AG04450 (cell line): ENCODE measurements at regions not wholly inside any gene's neighbourhood (a gene's known extent, or its start where the extent isn't known, plus 50 kb on each side); places are given as distances from the start of the nearest gene placed in this dataset.

Experiments
- CTCF ChIA-PET: fragments of 300-600, 350-600 bp; formaldehyde crosslinking; extraction: SDS; loops from one replicate; lab custom pipeline; 2022; ENCODE audit warnings: antibody characterized with exemption, inconsistent platforms; lab: Charles Lee
- POLR2A ChIA-PET: fragments of 350-600 bp; formaldehyde crosslinking; extraction: SDS; loops from one replicate; lab custom pipeline; 2021; ENCODE audit warnings: antibody characterized with exemption, inconsistent platforms; lab: Yijun Ruan, JAX
- DNase-seq: peaks from one replicate; pipeline ENCODE4 v3.0.0-alpha.2; 2011; ENCODE audit warnings: low read depth, low spot score
- H3K27ac ChIP-seq: one replicate; pipeline ENCODE4 v1.5.1; 2012; ENCODE audit warnings: low read depth, low read length, control low read depth
- H3K27me3 ChIP-seq: one replicate; pipeline ENCODE4 v1.6.0; 2012; ENCODE audit warnings: low read length; ENCODE audit not compliant: control insufficient read depth, insufficient read depth
- H3K4me3 ChIP-seq: 2 replicates; pipeline ENCODE4 v1.5.1; 2011; ENCODE audit warnings: mild to moderate bottlenecking, low read depth, low read length, control low read depth
- H3K9me3 ChIP-seq: 2 replicates; pipeline ENCODE4 v1.5.1; 2012; ENCODE audit warnings: low read length; ENCODE audit not compliant: control insufficient read depth, insufficient read depth
- CTCF ChIP-seq: IDR thresholded peaks from 2 replicates; pipeline ENCODE4 v1.5.1; 2011; ENCODE audit warnings: low read depth, low read length, control low read depth, inconsistent platforms

- Histone ChIP-seq H3K9me3 (no peaks in the 10 kb centered on the region), H3K27me3 (no peaks in the 10 kb centered on the region), H3K27ac (no peak overlapping the region), H3K4me3 (no peak overlapping the region)
- peak; percentile 63 for DNase-seq
- CTCF ChIA-PET: interaction anchor here (1.2 kb wide), 1 partner anchor 694 kb away, joined by 3 read pairs; no protein-coding TSS in a partner anchor
- TF ChIP-seq CTCF: no peak
- POLR2A ChIA-PET: no interaction called here
These were observed 299.4 kb upstream of the LYPLAL1 start for GRCh38 chr1:218874313-218874712.

GRCh38 chr1:218874801-218875400, 298.8 kb upstream of the LYPLAL1 start:
- no peaks in the 10 kb centered on the region for H3K9me3 ChIP-seq
- ChIA-PET CTCF (interaction anchor here (1.2 kb wide), 1 partner anchor 693 kb away, joined by 3 read pairs; no protein-coding TSS in a partner anchor), POLR2A (no interaction called here)
- no peak overlapping the region for H3K4me3 ChIP-seq
- DNase-seq: no peak
- no peak overlapping the region for H3K27ac ChIP-seq
- no peaks in the 10 kb centered on the region for H3K27me3 ChIP-seq
- TF ChIP-seq CTCF: no peak

GRCh38 chr1:218878369-218878768, 295.3 kb upstream of the LYPLAL1 start:
- CTCF ChIA-PET: interaction anchor here (0.7 to 0.8 kb wide), 3 partner anchors 53 to 293 kb away, joined by 3 to 5 read pairs (median 3); no protein-coding TSS in a partner anchor
- no peak for TF ChIP-seq CTCF
- H3K27ac ChIP-seq: no peak overlapping the region
- DNase-seq: no peak
- H3K27me3 ChIP-seq: no peaks in the 10 kb centered on the region
- H3K9me3 ChIP-seq: no peaks in the 10 kb centered on the region; the same call in 1 of the 2 replicates
- no peak overlapping the region for H3K4me3 ChIP-seq
- POLR2A ChIA-PET: no interaction called here

- TF ChIP-seq CTCF: no peak
- no peaks in the 10 kb centered on the region for H3K27me3 ChIP-seq
- H3K27ac ChIP-seq: no peak overlapping the region
- DNase-seq: no peak
- ChIA-PET POLR2A (interaction anchor here (0.6 kb wide), 1 partner anchor 465 kb away, joined by 4 read pairs; no protein-coding TSS in a partner anchor), CTCF (interaction anchor here (0.8 kb wide), 1 partner anchor 57 kb away, joined by 3 read pairs; no protein-coding TSS in a partner anchor)
- peaks cover 4% of the 10 kb centered on the region; the same call in 1 of the 2 replicates for H3K9me3 ChIP-seq
- H3K4me3 ChIP-seq: no peak overlapping the region
These were observed 293.1 kb upstream of the LYPLAL1 start for GRCh38 chr1:218880484-218881060.

- H3K27me3 ChIP-seq: no peaks in the 10 kb centered on the region
- POLR2A ChIA-PET: no interaction called here
- peaks cover 4% of the 10 kb centered on the region; the same call in 1 of the 2 replicates for H3K9me3 ChIP-seq
- no peak overlapping the region for H3K27ac ChIP-seq
- no peak for TF ChIP-seq CTCF
- no peak for DNase-seq
- no peak overlapping the region for H3K4me3 ChIP-seq
- CTCF ChIA-PET: no interaction called here
These were observed 291.2 kb upstream of the LYPLAL1 start for GRCh38 chr1:218882454-218882853.
